Gastroesophageal sphincter (tissue), 4 donors: ENCODE measurements at regions not wholly inside any gene's neighbourhood (a gene's known extent, or its start where the extent isn't known, plus 50 kb on each side); places are given as distances from the start of the nearest gene placed in this dataset.

Experiments used
- ATAC-seq: fragments of 150-250 bp; one replicate; pipeline ENCODE4 v1.9.1; 2016; ENCODE audit warnings: mild to moderate bottlenecking, moderate library complexity
- H3K27ac ChIP-seq, 4 donors: fragments of 200-600 bp; sonication (generic) in 3 of 4; 1 replicate in 3 of 4; 2 replicates in 1 of 4; pipeline ENCODE4 v1.5.1; 2016 to 2019
- H3K27me3 ChIP-seq: fragments of 200-600 bp; sonication (generic); one replicate; pipeline ENCODE4 v1.5.1; 2019
- H3K36me3 ChIP-seq, 2 donors: fragments of 200-600 bp; sonication (generic); one replicate each; pipeline ENCODE4 v1.5.1; 2019; ENCODE audit warnings: control low read depth in 1 of 2
- H3K4me1 ChIP-seq, 3 donors: fragments of 200-600 bp; sonication (generic); 1 replicate in 2 of 3; 2 replicates in 1 of 3; pipeline ENCODE4 v1.5.1; 2016 to 2019; ENCODE audit warnings: control low read depth in 2 of 3
- H3K4me3 ChIP-seq, 2 donors: fragments of 200-600 bp; sonication (generic); one replicate each; pipeline ENCODE4 v1.5.1; 2019; ENCODE audit warnings: mild to moderate bottlenecking in 1 of 2, moderate library complexity in 1 of 2
- H3K9me3 ChIP-seq, 3 donors: fragments of 200-600 bp; sonication (generic); one replicate each; pipeline ENCODE4 v1.5.1; 2017 to 2019; ENCODE audit warnings: control low read depth in 2 of 3
- EP300 ChIP-seq: sonication (generic); formaldehyde crosslinking; IDR thresholded peaks from one replicate; pipeline ENCODE4 v1.6.1; 2017; ENCODE audit warnings: antibody characterized with exemption, mild to moderate bottlenecking
- POLR2A ChIP-seq, 2 donors: fragments of 450-650 bp; IDR thresholded peaks; one replicate each; pipeline ENCODE4 v1.6.1; 2017; ENCODE audit warnings: antibody characterized with exemption in 2 of 2, mild to moderate bottlenecking in 2 of 2, moderate library complexity in 1 of 2
- POLR2AphosphoS5 ChIP-seq: sonication (generic); formaldehyde crosslinking; IDR thresholded peaks from one replicate; pipeline ENCODE4 v1.6.1; 2017; ENCODE audit warnings: antibody characterized with exemption
- WGBS, 2 donors: methylation state at CpG; one replicate each; pipeline ENCODE4 v1.1.5; 2018; ENCODE audit warnings: low coverage in 1 of 2; 5-methylcytosine and 5-hydroxymethylcytosine counted together
- TF ChIP-seq, protein P1 (sequence below), 4 experiments: fragments of 200-600 bp in 2 of 4; fragments of 450-650 bp in 2 of 4; sonication (generic) in 1 of 4; IDR thresholded peaks; one replicate each; pipeline ENCODE4 v1.5.1; 2017 to 2019; ENCODE audit warnings: antibody characterized with exemption in 4 of 4, mild to moderate bottlenecking in 2 of 4, moderate library complexity in 2 of 4

DNA sequence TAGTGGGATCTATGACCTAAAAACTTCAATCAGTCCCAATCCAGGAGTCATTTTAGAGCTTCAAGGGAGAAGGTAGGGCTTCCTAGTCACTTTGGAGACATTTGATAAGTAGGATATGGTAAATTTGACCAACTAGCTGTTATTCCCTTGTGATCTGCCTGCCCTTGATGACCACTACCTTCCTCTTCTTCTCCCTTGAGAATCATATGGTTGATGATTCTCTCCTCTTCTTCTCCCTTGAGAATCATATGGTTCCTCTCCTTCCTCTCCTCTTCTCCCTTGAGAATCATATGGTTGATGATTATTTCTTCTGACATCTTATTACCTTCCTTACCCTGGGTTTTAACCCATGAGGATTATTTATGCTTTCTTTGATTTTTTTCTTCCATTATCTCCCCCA, 482.6 kb upstream of the TENM3 start:
- no peaks in the 10 kb centered on the region for H3K9me3 ChIP-seq
- H3K27me3 ChIP-seq = no peaks in the 10 kb centered on the region
- no peaks in the 10 kb centered on the region for H3K4me1 ChIP-seq
- no peaks in the 10 kb centered on the region for H3K36me3 ChIP-seq
- H3K27ac ChIP-seq = no peak overlapping the region
- H3K4me3 ChIP-seq = no peak overlapping the region
- no peak for ATAC-seq
- TF ChIP-seq EP300 = no peak
- TF ChIP-seq, protein P1, sequence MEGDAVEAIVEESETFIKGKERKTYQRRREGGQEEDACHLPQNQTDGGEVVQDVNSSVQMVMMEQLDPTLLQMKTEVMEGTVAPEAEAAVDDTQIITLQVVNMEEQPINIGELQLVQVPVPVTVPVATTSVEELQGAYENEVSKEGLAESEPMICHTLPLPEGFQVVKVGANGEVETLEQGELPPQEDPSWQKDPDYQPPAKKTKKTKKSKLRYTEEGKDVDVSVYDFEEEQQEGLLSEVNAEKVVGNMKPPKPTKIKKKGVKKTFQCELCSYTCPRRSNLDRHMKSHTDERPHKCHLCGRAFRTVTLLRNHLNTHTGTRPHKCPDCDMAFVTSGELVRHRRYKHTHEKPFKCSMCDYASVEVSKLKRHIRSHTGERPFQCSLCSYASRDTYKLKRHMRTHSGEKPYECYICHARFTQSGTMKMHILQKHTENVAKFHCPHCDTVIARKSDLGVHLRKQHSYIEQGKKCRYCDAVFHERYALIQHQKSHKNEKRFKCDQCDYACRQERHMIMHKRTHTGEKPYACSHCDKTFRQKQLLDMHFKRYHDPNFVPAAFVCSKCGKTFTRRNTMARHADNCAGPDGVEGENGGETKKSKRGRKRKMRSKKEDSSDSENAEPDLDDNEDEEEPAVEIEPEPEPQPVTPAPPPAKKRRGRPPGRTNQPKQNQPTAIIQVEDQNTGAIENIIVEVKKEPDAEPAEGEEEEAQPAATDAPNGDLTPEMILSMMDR (IDR thresholded peaks at IDR 0.05) = no peak
- TF ChIP-seq POLR2AphosphoS5 = no peak
- TF ChIP-seq POLR2A (IDR thresholded peaks at IDR 0.05) = no peak

DNA sequence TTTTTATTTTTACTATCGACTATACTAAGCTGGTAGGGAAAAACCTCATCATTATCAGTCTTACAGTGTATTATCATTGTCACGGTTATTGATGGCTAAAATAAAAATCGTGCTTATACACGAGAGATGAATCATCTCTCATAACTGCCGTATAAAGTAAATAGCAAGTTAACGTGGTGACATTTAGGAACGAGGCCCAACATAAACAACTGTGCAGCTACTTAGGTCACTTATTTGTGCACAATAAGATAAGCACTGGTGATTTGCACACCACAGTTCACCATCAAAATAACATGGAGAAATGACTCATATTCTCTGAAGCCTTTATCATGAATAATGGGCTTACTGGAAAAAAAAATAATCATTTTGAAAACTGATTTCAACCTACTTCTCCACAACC, 482.0 kb upstream of the TENM3 start:
- H3K9me3 ChIP-seq = no peaks in the 10 kb centered on the region
- H3K27ac ChIP-seq = no peak overlapping the region
- no peak for TF ChIP-seq EP300
- no peak for TF ChIP-seq POLR2A (IDR thresholded peaks at IDR 0.05)
- no peak for TF ChIP-seq POLR2AphosphoS5
- TF ChIP-seq, protein P1 (IDR thresholded peaks at IDR 0.05) = no peak
- ATAC-seq = no peak
- WGBS, 2 donors = 39 to 48% methylated on average over 6 to 7 of the region's 7 CpGs
- H3K36me3 ChIP-seq = no peaks in the 10 kb centered on the region
- H3K27me3 ChIP-seq = no peaks in the 10 kb centered on the region
- no peaks in the 10 kb centered on the region for H3K4me1 ChIP-seq
- H3K4me3 ChIP-seq = no peak overlapping the region

DNA sequence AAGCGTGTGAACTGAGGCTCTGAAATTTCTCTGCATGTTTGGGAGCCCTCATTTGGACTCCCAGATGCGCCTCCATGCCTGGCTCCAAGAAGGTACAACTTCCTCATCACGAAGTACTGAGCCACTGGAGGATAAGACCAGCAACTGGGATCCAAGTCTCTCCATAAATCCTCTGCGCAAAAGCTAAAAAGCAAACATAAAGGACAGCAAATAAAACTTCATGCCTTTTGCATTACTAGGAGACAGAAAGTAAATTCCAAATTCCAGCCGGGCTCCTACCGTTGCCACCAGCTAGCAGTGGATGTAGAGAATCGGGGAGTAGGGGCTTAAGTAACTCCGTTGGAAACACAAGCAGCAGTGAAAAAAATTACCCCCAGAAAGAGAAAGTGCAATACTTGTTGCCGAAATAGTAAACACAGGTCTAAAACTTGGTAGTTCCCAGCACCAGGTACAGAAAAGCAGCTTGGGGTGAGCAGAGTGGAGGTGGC, 477.1 kb upstream of the TENM3 start:
- H3K4me1 ChIP-seq = no peaks in the 10 kb centered on the region

DNA sequence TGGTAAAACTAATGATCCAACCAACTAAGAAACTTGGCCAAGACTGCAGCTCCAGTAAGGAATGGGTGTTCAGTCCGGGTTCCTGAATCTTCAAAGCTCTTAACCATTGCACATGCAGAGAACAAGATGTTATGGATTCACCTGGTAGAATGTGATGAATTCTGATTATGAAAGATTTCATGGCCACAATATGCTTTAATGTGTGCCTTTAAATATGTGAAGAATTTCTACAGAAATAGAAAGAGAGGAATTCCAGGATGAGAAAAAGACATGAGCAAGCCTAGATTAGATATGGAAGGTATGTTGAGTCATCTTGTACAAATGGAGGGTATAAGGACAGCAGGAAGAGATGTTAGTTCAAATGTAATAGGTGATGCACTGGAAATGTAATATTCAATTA, 472.2 kb upstream of the TENM3 start:
- Histone ChIP-seq H3K4me1 (no peaks in the 10 kb centered on the region), H3K27ac (no peak overlapping the region), H3K36me3 (no peaks in the 10 kb centered on the region), H3K27me3 (no peaks in the 10 kb centered on the region), H3K4me3 (no peak overlapping the region), H3K9me3 (no peaks in the 10 kb centered on the region)
- WGBS, 2 donors = 72 to 75% methylated on average over 1 of the region's 1 CpG
- TF ChIP-seq POLR2AphosphoS5 (no peak), POLR2A (IDR thresholded peaks at IDR 0.05) (no peak), EP300 (no peak)
- TF ChIP-seq, protein P1 (IDR thresholded peaks at IDR 0.05) = no peak
- ATAC-seq = no peak

More for the DNA sequence above, 477.1 kb upstream of the TENM3 start:
- no peaks in the 10 kb centered on the region for H3K27me3 ChIP-seq
- no peak for ATAC-seq
- H3K4me3 ChIP-seq = no peak overlapping the region
- WGBS, 2 donors = 76 to 83% methylated on average over 5 to 7 of the region's 9 CpGs
- H3K36me3 ChIP-seq = no peaks in the 10 kb centered on the region
- H3K9me3 ChIP-seq = no peaks in the 10 kb centered on the region
- H3K27ac ChIP-seq = no peak overlapping the region
- no peak for TF ChIP-seq POLR2AphosphoS5
- no peak for TF ChIP-seq POLR2A (IDR thresholded peaks at IDR 0.05)
- TF ChIP-seq EP300 = no peak
- TF ChIP-seq, protein P1 (IDR thresholded peaks at IDR 0.05) = no peak

DNA sequence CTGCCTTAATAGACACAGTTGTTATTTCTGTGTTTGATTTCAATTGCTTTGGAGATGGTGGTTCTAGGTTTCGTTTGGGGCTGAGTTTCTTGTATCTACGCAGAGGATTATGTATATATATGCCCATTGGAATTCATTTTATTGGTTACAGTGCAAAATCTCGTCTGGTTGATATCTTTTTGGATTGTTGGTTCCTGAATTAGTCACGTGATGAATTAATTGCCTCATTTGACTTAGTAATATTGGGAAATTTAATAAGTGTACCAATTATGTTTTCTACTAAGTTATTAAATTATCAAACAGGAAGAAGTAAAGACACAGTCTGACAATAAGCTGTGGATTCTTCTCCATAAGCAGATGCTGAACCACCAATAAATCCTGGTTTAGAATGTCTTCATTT, 467.9 kb upstream of the TENM3 start:
- Histone ChIP-seq H3K27me3 (no peaks in the 10 kb centered on the region), H3K27ac (no peak overlapping the region)

More for the DNA sequence above, 467.9 kb upstream of the TENM3 start:
- no peak for ATAC-seq
- no peaks in the 10 kb centered on the region for H3K9me3 ChIP-seq
- no peak for TF ChIP-seq POLR2AphosphoS5
- TF ChIP-seq, protein P1 (IDR thresholded peaks at IDR 0.05) = no peak
- TF ChIP-seq POLR2A (IDR thresholded peaks at IDR 0.05) = no peak
- no peak for TF ChIP-seq EP300
- no peaks in the 10 kb centered on the region for H3K36me3 ChIP-seq
- 80 to 83% methylated on average over 4 of the region's 4 CpGs for WGBS, 2 donors
- no peaks in the 10 kb centered on the region for H3K4me1 ChIP-seq
- no peak overlapping the region for H3K4me3 ChIP-seq
